ENCODE measurements at regions not wholly inside any gene's neighbourhood (a gene's known extent, or its start where the extent isn't known, plus 50 kb on each side); places are given as distances from the start of the nearest gene placed in this dataset.

- TF ChIP-seq CTCF (IDR thresholded peaks at IDR 0.05; ENCODE audit: insufficient read depth, low read length, poor library complexity, severe bottlenecking) (no peak), EZH2phosphoT487 (conservative IDR thresholded peaks at IDR 0.05; ENCODE audit: low read length) (no peak)
Observed at GRCh38 chr7:156172638-156173037, 360.4 kb upstream of the SHH start.
